Superior temporal gyrus (tissue), 1 donor: ENCODE measurements at regions not wholly inside any gene's neighbourhood (a gene's known extent, or its start where the extent isn't known, plus 50 kb on each side); places are given as distances from the start of the nearest gene placed in this dataset.

Source experiments
- DNase-seq: peaks from one replicate; pipeline ENCODE4 v3.0.0-alpha.2; 2016; ENCODE audit errors: extremely low spot score

DNA sequence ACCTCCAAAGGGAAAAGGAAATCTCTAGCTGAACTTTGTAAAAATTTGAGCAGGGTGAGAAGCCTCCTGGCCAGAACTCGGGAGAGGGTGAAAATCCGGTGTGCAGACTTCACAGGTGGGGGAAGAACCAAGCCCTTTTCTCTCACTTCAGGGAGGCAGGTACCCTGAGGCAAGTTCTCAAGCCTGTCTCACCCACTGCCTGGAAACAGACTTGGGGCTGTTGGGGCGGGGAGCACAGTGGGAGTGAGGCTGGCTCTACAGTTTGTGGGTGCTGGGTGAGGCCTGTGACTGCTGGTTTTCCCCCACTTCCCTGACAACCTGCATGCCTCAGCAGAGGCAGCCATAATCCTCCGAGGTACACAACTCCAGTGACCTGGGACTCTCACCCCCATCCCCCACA, 187.1 kb downstream of the KIF4B start:
- no peak for DNase-seq

DNA sequence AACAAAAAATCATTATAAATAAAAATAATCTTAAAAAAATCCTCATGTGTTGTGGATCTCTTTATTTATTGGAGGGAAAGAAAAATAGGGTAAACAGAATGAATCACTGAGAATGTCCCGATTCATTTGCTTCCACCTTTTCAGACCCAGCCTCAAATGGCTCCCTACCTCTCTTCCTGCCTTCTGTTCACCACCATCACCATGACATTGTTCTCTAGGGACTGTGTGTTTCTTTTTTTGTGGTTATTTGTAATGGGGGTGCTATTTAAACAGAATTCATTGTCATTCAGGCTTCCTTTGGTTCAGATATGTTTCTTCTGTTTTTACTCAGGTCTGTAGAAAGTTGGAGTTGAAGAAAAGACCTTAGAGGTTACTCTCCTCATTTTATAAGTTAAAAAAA, 198.2 kb downstream of the KIF4B start:
- no peak for DNase-seq

DNA sequence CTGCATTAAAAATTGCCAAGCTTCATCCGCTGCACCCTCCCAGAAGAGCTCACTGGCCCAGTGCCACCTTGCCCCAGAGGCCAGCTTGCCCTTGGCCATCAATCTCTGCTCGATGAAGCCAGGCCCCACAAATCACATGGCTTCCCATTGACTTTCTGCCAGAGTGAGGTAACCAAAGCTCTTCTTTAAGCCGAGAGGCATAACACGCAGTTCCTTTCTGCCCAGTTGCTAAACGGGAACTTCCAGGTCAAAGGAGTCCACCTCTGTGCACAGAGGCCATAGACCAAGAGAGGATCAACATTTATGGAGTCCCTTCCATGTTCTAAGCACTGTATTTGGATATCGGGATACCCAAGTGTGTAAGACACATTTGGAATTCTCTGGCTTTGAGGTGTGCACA, 208.8 kb downstream of the KIF4B start:
- DNase-seq: no peak

DNA sequence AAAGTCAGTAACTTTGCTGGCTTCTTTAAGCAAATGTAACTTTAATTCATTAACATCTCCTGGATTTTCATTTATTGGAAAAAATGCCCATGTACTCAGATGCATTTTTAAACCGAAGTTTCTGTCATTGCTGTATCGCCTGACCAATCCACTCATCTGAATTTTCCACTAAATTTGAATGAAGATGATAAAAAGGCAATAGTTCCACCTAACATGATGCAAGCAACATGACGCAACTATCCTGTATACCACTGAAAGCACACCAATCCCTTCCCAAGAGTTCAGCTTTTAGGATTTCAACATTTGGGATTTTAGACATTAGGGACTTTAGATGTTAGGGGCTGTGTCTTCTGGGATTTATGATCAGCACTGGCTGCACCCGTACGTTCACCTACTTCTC, 215.6 kb downstream of the KIF4B start:
- no peak for DNase-seq

DNA sequence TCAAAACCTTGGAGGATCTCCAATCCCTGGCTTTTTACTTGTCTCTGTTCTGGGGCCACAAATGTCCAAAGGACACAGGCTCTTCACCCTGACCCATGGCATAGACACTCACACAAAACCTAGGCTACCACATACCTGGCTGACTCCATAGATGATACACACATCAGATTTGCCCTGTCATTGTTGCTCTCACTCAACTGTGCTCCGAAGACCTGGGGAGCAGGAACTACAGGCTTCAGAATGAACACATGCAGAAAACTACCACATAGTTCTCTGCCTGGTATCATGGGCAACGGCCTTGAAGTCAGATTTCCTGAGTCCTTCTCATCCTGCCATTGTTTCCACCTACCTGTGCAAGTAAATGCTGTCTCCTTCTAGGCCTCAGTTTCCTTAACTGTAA, 226.2 kb downstream of the KIF4B start:
- no peak for DNase-seq

DNA sequence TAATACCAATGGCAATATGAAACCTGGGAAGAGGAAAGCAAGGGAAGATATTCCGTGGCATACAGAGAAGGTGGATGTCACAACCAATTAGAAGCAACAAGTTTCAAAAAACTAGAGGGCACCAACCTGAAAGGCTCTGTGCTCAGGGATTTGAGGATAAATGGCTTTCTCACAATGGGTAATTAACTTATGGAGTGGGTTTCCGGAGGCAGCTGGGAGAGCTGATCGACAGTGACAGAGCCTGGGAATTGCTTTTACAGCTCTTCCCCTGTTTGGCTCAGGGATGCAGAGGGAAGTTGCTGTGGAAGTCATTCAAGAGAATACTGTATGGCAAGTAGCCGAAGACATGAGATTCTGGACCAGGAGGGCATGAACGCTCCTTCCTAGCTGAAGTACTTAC, 237.0 kb downstream of the KIF4B start:
- DNase-seq: no peak

DNA sequence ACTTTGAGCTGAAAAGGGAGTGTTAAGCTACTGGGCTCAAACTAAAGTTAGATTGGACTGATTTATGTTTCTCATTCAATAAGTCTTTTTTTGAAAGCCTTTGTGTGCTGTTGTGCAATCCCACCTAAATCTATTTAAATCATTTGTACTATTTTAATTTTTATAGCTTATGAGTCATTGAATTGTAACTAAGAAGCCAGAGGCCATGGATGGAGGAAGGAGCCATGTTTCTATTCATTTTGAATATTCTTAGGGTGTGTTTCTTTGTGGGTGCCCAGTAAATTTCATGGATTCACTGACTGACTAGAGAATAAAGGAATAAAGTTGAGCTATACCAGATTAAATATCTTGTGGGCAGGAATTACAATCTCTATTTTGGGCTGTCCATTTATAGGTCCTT, 238.5 kb downstream of the KIF4B start:
- no peak for DNase-seq

DNA sequence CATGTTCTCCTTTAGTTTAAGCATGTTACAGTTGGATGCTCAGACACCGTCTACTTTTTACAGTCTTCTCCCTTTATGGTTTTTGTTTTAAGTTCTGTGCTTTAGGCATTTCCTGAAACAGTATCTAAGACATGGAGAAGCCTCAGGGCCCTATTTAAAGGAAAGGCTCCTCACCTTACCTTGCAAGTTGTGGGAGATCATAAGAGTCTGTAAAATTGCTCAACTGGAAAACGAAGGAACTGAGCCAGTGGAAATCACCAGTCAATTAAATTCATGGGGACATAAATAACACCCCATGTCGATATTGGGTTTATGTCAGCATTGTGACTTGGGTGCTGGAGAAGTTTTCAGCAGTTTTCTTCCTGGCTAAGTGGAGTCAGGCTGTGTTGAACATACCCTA, 239.2 kb downstream of the KIF4B start:
- DNase-seq: no peak

DNA sequence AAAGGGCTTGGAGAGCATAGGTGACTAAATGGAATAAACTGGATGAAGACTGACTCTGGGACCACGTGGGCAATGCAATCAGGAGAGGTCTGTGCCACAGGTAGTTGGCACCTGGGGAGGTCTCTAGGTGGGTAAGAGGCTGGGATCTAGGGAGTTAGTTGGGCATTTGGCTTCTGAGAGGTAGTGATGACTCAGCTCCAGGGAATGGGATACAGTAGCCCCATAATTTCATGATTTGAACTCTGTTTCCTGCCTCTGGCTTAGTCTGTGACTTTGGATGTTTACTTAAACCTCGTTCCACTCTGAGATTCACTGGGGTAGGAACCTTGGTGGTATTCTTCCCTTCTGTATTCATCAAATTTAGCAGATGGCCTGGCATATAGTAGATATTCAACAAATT, 240.8 kb downstream of the KIF4B start:
- DNase-seq: no peak

DNA sequence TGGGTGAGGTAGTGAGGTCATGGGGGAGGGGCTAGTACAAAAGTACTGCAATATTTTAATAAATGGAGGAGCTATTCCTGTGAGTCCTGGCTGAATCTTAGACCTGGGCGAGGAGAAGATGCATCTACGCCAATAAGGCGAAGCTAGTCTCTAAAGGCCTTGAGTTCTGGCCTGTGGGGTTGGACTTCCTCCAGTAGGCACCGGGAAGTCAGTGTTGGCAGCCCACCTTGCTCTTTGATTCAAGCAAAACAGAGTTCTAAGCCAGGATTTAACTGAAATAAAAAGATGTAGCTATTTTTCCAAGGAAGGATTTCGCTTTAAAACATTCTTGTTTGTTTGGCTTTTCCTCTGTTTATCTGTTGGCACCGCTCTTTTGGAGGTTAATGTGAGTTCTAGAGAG, 244.6 kb downstream of the KIF4B start:
- DNase-seq: no peak

DNA sequence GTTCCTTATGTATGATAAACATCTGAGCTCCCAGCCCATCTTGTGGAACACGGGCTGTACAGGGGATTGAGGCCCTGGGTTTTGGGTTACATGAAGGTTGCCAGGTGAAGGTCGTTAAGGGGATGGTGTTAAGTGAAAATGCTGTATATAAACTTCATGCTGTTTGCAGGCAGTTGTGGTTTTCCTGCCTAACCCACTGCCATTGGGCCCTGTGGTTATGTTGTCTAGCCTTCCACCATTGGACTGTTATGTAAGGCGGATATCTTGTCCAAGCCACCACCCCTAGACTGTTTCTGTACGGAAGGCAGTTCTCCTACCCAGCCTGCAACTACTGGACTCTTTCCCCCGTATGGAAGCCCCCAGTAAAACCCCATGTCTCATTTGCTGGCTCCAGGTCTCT, 246.1 kb downstream of the KIF4B start:
- no peak for DNase-seq

DNA sequence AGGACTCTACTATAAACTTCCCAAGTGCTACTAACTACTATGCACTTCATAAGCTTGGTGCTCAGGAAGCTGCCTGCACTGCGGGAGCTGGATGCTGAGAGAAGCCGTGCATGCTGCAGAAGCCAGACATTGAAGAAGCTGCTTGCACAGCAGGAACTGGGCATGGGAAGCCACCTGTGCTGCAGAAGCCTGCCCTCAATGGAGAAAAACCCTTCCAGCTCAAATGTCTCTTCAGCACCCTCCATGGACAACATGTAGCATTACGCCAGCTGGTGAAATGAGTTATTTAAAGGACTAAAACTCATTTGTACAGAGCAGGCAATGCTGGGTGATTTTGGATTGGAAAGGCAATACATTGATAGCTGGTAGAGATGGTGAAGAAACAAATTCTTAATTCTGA, 247.2 kb downstream of the KIF4B start:
- DNase-seq: peak; percentile 24

DNA sequence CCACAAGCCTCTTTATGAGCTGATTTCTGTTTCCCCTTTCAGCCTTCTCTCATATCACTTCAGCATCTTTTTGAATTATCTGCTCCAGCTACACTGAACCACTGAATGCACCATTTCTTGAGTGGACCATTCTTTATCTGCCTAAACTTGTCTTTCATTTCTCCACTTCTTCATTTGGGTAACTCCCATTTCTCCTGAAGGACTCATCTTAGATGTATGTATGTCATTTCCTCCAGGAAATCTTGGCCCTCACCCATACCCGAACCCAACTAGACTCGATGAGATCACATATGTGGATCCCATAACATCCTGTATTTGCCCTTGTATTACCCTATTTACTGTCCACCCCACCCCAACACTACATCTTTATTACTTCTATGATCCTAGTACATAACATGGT, 249.8 kb downstream of the KIF4B start:
- DNase-seq: no peak

DNA sequence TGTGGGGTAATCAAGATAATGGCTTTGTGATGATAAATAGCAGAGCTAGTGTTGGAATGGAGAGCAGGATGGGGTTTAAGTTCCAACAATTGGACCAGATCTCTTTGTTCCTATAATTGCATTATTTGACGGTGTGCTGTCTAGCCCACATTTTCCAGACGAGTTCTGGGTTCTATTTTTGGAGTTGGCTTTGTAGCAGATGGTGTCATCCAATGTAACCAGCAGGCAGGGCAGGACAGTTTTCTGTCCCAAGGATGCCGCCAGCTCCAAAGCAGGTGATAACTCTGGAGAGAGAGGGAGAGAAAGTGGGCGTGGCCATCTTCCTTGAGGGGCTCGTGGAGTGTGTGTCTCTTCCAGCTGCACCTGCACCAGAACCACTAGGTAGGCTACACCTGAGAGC, 251.3 kb downstream of the KIF4B start:
- DNase-seq: no peak

DNA sequence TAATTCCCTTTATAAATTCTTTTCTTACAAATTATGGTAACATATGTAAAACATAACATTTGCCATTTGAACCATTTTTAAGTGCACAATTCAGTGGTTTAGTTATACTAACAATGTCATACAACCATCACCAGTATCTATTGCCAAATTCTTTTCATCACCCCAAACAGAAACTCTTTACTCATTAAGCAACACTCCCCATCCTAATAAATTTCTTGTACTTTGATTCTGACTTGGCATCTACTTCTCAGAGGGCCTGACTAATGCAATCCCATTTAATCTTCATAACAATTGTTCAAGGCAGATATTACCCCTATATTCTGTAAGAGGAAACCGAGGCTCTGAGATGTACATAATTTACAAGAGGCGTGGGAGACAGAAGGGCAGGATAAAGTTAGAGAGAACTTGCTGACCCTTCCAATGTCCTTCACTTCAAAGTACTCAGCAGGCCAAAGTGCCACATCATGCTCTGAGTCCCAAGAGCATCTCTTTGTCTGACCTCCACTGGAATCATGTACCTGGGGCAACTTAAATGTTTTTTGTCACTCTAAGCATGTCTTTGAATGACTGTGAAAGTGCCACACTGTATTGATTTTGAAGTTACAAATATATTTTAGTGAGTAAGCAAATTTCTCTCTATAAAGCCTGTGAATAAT, 255.3 kb downstream of the KIF4B start:
- DNase-seq: no peak

DNA sequence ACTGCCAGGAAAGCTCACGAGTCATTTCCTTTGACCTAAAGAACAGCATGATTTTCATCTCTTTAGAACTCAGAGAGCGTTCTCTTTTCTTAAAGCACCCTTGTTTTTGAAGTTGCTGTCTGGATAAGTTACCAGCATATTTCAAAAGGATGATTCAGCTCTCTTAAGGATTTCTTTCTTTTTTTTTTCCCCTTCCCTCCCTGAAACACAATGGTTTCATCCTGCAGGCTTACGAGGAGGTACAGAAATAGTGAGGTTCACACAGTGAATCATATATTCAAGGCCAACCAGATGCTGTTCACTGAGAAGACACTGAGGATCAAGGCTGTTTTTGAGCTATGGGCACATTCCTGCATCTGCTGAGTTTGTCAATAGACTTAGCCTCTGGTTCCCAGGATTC, 257.2 kb downstream of the KIF4B start:
- no peak for DNase-seq

DNA sequence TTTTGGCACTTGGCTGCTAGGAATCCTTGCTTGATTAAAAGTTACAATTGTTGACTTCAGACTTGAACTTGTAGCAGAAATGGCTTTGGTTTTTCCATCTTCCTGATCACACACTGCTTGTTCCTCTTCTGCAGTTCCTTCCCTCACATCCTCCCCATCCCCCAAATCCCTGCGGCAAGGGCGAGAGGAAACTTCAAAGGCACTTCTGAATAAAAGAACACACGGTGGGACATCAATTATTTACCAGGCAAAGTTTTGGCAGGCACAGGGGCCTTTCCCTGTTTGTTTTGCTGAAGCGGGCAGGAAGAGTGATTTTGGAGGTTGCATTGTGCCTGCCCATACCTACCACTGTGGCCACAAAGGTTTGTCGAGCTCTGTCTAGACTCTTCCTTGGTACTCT, 260.9 kb downstream of the KIF4B start:
- no peak for DNase-seq

DNA sequence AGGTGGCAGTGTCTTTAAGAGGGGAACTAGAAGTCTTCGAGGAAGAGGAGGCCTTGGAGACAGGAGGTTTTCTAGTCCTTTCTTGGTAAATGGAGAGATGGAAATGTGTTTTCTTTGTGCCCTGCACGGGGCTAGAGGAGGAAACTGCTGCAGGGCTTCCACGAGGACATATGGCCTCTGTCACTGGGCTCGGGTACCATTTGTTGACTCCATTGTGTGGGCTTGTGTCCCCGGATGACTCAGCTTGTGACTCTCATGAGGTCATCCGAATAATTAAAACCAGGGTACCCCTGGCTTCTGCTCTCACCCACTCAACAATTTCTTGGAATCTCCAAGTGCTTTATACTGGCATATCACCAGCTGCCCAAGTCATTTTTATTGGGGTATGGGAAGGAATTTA, 261.7 kb downstream of the KIF4B start:
- no peak for DNase-seq

DNA sequence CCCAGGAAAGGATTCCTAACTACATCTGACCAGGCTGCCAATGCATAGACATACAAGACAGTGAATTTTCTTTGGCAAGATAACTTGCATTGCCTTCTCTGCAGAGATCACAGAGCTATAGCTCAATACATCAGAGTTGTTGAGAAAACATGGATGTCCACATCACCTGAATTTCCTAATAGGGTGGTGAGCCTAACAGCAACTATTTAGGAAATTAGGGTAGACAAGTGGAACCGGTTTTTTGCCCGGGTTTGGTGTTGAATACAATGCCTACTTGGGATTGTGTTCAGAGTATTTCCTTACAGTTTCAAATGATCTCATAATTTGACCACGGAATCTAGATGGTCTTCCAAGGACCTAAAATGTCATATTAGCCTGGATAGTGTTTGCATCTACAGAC, 262.7 kb downstream of the KIF4B start:
- no peak for DNase-seq

DNA sequence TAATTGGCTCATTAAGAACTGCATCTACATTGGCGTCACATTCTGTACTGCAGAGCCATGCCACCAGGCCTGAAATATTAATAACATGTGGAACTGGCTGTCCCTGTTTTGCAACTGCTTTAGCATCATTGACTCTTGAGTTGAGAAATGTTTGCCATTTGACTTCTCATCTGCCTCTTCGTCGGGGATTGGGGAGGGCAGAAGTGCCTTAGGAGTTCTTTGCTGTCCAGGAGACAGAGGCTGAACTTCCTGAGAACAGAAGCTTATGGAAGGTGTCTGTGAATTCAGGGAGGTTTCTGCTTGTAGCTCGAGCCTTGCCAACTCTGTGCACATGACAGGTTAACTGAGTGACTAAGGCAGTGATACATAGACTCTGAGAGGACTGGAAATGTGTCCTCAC, 265.0 kb downstream of the KIF4B start:
- no peak for DNase-seq

DNA sequence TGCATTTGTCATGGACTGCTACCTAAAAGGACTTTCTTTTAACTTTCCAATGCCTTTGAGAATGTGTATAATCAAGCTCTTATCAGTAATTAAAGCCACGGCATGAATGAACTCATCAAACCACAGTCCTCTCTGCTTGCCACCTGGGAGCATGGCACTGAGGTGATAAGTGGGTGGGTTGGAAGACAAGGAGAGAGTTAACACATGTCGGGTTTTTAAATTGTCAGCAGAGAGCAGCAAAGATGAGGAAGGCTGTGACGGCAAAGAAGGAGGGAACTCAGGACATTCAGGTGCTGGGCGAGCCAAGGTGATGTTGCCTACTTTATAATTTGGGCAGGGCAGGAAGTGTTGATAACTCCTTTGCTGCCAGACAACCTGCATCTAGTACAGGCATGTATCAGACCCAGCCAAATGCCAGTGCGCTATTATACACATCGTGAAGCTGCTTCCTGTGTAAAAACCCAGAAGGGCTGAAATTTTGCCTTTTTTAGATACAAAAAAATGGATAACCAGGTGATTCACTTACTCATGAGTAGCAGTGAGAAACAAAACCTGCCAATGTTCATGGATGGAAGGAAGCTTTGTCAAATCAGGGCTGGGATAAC, 269.1 kb downstream of the KIF4B start:
- DNase-seq: no peak

DNA sequence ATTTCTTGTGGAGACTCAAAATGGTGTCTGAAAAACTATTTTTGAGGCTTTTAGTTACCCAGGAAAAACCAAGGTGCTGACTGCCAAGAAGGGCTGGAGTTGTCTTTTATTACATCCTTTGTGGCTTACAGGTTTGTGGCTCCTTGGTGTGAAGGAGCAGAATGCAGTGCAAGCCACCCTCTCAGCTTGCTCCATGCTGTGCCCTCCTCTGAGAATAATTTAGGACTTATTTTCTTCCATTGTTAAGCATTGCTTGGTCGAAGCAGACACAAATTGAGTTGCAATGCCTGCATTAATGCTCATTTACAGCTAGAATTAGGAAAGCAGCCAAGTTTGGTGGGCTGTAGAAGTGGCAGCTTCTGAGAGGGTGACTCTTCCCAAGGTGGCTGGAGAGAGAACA, 272.2 kb downstream of the KIF4B start:
- no peak for DNase-seq

DNA sequence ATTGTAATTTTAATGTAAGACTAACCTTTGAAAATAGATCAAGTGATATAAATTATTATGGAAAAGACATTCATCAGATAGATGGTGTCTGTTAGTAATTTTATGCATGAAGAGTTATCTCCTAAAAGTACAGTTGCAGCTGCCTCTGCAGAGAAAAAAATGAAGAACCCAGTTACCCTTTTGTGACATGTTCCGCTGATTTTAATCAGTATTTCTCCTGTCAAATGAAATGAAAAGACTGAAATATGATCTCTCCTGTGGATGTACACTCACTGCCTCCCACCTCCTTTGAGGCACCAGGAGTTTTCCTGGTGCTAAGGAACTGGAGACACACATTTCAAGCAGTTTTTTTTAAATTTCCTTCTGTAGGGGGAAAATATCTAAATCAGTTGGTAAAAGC, 277.4 kb downstream of the KIF4B start:
- no peak for DNase-seq

DNA sequence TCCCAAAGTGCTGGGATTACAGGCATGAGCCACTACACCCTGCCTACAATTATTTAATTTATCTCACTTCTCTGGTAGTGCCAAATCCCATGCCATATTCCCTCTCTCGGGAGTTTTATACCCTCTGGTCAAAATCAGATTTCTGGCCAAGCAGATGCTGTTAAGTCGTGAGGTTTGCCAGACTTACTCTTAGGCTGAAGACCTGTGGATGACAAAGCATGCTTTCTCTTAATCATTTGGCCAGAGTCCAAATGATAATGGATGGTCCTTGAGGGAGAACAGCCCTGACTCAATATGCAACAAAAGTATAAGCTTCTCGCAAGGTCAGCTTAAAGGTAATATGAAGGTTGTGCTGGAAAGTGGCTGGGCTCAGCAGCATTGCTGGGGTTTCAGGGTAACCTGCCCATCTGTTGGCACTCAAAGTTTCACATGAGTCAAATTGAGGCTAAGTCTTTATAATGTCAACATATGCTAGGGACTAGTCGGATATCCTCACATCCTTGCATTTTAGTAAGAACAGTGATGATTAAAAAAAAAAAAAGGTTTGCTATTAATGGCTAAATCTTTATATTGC, 280.1 kb downstream of the KIF4B start:
- DNase-seq: no peak
